ENCODE measurements at regions not wholly inside any gene's neighbourhood (a gene's known extent, or its start where the extent isn't known, plus 50 kb on each side); places are given as distances from the start of the nearest gene placed in this dataset.

DNA sequence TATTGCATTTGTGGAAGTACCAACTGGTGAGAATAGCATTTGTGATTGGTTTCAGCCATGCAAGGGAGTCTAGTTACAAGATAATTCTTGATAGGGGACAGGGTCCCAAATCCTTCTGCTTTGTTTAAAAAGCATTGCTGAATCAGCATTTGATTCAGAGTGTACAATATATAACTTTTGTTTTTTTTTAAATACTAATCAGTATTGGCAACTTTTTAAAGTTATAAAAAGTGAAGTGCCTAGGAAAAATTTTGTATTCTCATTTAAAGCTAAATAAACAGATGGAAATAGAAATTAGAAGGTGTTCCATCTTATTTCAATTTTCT lies 75.4 kb upstream of the SLC25A26 start:
- Histone ChIP-seq H3K36me3 (ENCODE audit: insufficient read depth) (no peaks in the 10 kb centered on the region), H3K27me3 (ENCODE audit: insufficient read depth) (no peaks in the 10 kb centered on the region), H3K4me2 (no peak overlapping the region), H3K79me2 (replicated peaks; ENCODE audit: insufficient read depth) (no peaks in the 10 kb centered on the region), H3K4me1 (ENCODE audit: insufficient read depth) (no peaks in the 10 kb centered on the region), H3F3A (replicated peaks; ENCODE audit: low read depth) (no peaks in the 10 kb centered on the region), H4K20me1 (replicated peaks; ENCODE audit: insufficient read depth) (no peaks in the 10 kb centered on the region), H3K9me2 (ENCODE audit: insufficient read depth) (no peaks in the 10 kb centered on the region), H3K4me3 (no peak overlapping the region), H2AFZ (no peak overlapping the region), H3K27ac (ENCODE audit: low read depth) (no peak overlapping the region)
- no peak overlapping the region for H3K27ac Mint-ChIP-seq
- no peaks in the 10 kb centered on the region; the same call in 2 of the 3 replicates for H3K9me3 Mint-ChIP-seq
- H3K27me3 Mint-ChIP-seq (ENCODE audit: insufficient read depth, low read depth, poor library complexity), result peaks cover 3% of the 10 kb centered on the region
- no peak for TF ChIP-seq POLR2AphosphoS5 (IDR thresholded peaks at IDR 0.05; ENCODE audit: low read depth)
- TF ChIP-seq, protein P1, sequence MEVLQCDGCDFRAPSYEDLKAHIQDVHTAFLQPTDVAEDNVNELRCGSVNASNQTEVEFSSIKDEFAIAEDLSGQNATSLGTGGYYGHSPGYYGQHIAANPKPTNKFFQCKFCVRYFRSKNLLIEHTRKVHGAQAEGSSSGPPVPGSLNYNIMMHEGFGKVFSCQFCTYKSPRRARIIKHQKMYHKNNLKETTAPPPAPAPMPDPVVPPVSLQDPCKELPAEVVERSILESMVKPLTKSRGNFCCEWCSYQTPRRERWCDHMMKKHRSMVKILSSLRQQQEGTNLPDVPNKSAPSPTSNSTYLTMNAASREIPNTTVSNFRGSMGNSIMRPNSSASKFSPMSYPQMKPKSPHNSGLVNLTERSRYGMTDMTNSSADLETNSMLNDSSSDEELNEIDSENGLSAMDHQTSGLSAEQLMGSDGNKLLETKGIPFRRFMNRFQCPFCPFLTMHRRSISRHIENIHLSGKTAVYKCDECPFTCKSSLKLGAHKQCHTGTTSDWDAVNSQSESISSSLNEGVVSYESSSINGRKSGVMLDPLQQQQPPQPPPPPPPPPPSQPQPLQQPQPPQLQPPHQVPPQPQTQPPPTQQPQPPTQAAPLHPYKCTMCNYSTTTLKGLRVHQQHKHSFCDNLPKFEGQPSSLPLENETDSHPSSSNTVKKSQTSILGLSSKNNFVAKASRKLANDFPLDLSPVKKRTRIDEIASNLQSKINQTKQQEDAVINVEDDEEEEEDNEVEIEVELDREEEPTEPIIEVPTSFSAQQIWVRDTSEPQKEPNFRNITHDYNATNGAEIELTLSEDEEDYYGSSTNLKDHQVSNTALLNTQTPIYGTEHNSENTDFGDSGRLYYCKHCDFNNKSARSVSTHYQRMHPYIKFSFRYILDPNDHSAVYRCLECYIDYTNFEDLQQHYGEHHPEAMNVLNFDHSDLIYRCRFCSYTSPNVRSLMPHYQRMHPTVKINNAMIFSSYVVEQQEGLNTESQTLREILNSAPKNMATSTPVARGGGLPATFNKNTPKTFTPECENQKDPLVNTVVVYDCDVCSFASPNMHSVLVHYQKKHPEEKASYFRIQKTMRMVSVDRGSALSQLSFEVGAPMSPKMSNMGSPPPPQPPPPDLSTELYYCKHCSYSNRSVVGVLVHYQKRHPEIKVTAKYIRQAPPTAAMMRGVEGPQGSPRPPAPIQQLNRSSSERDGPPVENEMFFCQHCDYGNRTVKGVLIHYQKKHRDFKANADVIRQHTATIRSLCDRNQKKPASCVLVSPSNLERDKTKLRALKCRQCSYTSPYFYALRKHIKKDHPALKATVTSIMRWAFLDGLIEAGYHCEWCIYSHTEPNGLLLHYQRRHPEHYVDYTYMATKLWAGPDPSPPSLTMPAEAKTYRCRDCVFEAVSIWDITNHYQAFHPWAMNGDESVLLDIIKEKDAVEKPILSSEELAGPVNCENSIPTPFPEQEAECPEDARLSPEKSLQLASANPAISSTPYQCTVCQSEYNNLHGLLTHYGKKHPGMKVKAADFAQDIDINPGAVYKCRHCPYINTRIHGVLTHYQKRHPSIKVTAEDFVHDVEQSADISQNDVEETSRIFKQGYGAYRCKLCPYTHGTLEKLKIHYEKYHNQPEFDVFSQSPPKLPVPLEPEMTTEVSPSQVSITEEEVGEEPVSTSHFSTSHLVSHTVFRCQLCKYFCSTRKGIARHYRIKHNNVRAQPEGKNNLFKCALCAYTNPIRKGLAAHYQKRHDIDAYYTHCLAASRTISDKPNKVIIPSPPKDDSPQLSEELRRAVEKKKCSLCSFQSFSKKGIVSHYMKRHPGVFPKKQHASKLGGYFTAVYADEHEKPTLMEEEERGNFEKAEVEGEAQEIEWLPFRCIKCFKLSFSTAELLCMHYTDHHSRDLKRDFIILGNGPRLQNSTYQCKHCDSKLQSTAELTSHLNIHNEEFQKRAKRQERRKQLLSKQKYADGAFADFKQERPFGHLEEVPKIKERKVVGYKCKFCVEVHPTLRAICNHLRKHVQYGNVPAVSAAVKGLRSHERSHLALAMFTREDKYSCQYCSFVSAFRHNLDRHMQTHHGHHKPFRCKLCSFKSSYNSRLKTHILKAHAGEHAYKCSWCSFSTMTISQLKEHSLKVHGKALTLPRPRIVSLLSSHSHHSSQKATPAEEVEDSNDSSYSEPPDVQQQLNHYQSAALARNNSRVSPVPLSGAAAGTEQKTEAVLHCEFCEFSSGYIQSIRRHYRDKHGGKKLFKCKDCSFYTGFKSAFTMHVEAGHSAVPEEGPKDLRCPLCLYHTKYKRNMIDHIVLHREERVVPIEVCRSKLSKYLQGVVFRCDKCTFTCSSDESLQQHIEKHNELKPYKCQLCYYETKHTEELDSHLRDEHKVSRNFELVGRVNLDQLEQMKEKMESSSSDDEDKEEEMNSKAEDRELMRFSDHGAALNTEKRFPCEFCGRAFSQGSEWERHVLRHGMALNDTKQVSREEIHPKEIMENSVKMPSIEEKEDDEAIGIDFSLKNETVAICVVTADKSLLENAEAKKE (CRISPR knock-in tag; IDR thresholded peaks at IDR 0.05), result no peak
- TF ChIP-seq, protein P2, sequence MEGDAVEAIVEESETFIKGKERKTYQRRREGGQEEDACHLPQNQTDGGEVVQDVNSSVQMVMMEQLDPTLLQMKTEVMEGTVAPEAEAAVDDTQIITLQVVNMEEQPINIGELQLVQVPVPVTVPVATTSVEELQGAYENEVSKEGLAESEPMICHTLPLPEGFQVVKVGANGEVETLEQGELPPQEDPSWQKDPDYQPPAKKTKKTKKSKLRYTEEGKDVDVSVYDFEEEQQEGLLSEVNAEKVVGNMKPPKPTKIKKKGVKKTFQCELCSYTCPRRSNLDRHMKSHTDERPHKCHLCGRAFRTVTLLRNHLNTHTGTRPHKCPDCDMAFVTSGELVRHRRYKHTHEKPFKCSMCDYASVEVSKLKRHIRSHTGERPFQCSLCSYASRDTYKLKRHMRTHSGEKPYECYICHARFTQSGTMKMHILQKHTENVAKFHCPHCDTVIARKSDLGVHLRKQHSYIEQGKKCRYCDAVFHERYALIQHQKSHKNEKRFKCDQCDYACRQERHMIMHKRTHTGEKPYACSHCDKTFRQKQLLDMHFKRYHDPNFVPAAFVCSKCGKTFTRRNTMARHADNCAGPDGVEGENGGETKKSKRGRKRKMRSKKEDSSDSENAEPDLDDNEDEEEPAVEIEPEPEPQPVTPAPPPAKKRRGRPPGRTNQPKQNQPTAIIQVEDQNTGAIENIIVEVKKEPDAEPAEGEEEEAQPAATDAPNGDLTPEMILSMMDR (conservative IDR thresholded peaks at IDR 0.05; ENCODE audit: low read depth in 2 of 2), result no peak
- no peak for TF ChIP-seq JUNB (IDR thresholded peaks at IDR 0.05; ENCODE audit: unreplicated experiment)
- TF ChIP-seq, protein P3, sequence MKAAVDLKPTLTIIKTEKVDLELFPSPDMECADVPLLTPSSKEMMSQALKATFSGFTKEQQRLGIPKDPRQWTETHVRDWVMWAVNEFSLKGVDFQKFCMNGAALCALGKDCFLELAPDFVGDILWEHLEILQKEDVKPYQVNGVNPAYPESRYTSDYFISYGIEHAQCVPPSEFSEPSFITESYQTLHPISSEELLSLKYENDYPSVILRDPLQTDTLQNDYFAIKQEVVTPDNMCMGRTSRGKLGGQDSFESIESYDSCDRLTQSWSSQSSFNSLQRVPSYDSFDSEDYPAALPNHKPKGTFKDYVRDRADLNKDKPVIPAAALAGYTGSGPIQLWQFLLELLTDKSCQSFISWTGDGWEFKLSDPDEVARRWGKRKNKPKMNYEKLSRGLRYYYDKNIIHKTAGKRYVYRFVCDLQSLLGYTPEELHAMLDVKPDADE (IDR thresholded peaks at IDR 0.05), result no peak
- no peaks in the 10 kb centered on the region for H3K36me3 Mint-ChIP-seq (ENCODE audit: low read depth)
- no peak for DNase-seq (ENCODE audit: low spot score)
- no peak for ATAC-seq
- H3K4me1 Mint-ChIP-seq, result no peaks in the 10 kb centered on the region; the same call in 2 of the 3 replicates
- no peak overlapping the region for H3K4me3 Mint-ChIP-seq

Measured in GM23338 (cell line).